MCF 10A (cell line): ENCODE measurements at regions not wholly inside any gene's neighbourhood (a gene's known extent, or its start where the extent isn't known, plus 50 kb on each side); places are given as distances from the start of the nearest gene placed in this dataset.

Experiments used
- BruUV-seq: library from RNA; stranded (reverse); fragments of 400-500 nt; replicated peaks from 2 replicates; lab custom pipeline; 2021; lab: Mats Ljungman, UMichigan
- CTCF ChIA-PET: fragments of 300-600 bp; sonication (Branson Sonifier 250); formaldehyde crosslinking; extraction: SDS; loops from one replicate; lab custom pipeline; 2021; ENCODE audit warnings: antibody characterized with exemption, inconsistent platforms; lab: Yijun Ruan, JAX
- POLR2A ChIA-PET: fragments of 300-600, 350-650 bp; sonication (Branson Sonifier 250); formaldehyde crosslinking; extraction: SDS; loops from one replicate; lab custom pipeline; 2020; ENCODE audit warnings: antibody characterized with exemption, inconsistent platforms; lab: Yijun Ruan, JAX
- DNase-seq: peaks from one replicate; pipeline ENCODE4 v3.0.0-alpha.2; 2018; ENCODE audit not compliant: unreplicated experiment
- H3K27ac Mint-ChIP-seq: one replicate; pipeline ENCODE4 v1.8.0; 2022; ENCODE audit warnings: mild to moderate bottlenecking, low read depth, mixed read lengths; ENCODE audit not compliant: unreplicated experiment
- H3K27me3 Mint-ChIP-seq: one replicate; pipeline ENCODE4 v1.8.0; 2022; ENCODE audit warnings: mixed read lengths; ENCODE audit not compliant: insufficient read depth, unreplicated experiment
- H3K36me3 Mint-ChIP-seq: one replicate; pipeline ENCODE4 v1.8.0; 2022; ENCODE audit warnings: mild to moderate bottlenecking, moderate library complexity, mixed read lengths; ENCODE audit not compliant: insufficient read depth, unreplicated experiment
- H3K4me1 Mint-ChIP-seq: one replicate; pipeline ENCODE4 v1.8.0; 2022; ENCODE audit warnings: mixed read lengths; ENCODE audit not compliant: insufficient read depth, unreplicated experiment
- H3K4me3 Mint-ChIP-seq: one replicate; pipeline ENCODE4 v1.8.0; 2022; ENCODE audit warnings: mild to moderate bottlenecking, moderate library complexity, mixed read lengths; ENCODE audit not compliant: unreplicated experiment
- H3K9me3 Mint-ChIP-seq: one replicate; pipeline ENCODE4 v1.8.0; 2022; ENCODE audit warnings: mixed read lengths; ENCODE audit not compliant: unreplicated experiment
- CTCF ChIP-seq: fragments of 200-600 bp; IDR thresholded peaks from one replicate; pipeline ENCODE4 v1.8.0; 2022; ENCODE audit warnings: antibody characterized with exemption, mild to moderate bottlenecking; ENCODE audit not compliant: unreplicated experiment
- intact Hi-C: fragments of 100-400 bp; cut with micrococcal nuclease; formaldehyde crosslinking; loops from 2 replicates; pipeline ENCODE4 v1.14.1; 2022

GRCh38 chr1:61539720-61540462, 185.1 kb downstream of the TM2D1 start:
- TF ChIP-seq CTCF, result no peak
- Mint-ChIP-seq H3K27me3 (no peaks in the 10 kb centered on the region), H3K4me1 (no peaks in the 10 kb centered on the region), H3K27ac (no peak overlapping the region), H3K36me3 (no peaks in the 10 kb centered on the region), H3K9me3 (peaks cover 10% of the 10 kb centered on the region), H3K4me3 (no peak overlapping the region)
- POLR2A ChIA-PET, result interaction anchor here (1.0 kb wide), 1 partner anchor 17 kb away, joined by 3 read pairs; no protein-coding TSS in a partner anchor
- no TSS peak for BruUV-seq
- no peak for DNase-seq
- CTCF ChIA-PET, result no interaction called here
- intact Hi-C loops, result no loop called here

DNA sequence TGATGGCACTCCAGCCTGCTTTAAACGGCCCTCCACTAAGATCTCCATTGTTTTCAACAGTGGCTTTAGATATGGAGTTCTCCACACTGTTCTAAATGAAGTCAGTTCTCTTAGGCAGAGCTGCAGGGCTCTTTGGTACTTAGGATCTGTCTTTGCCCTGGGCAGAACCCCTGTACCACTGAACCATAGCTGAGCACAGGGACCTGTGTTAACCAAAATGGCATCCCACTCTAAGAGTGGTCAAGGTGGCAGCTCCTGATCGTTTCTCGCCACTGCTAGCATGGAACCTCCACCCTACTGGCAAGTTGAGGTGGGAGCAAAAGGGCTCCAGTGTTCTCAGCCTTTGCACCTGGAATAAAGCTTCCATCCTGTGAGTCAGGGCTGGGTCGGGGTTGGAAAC, 186.7 kb downstream of the TM2D1 start:
- intact Hi-C loops, result no loop called here
- DNase-seq, result no peak
- ChIA-PET POLR2A (interaction anchor here (0.6 kb wide), 1 partner anchor 70 kb away, joined by 3 read pairs; no protein-coding TSS in a partner anchor), CTCF (interaction anchor here (0.6 to 1.0 kb wide), 4 partner anchors 10 to 349 kb away, joined by 3 to 4 read pairs (median 4); no protein-coding TSS in a partner anchor)
- Mint-ChIP-seq H3K4me1 (no peaks in the 10 kb centered on the region), H3K27me3 (no peaks in the 10 kb centered on the region), H3K36me3 (no peaks in the 10 kb centered on the region), H3K4me3 (no peak overlapping the region), H3K27ac (no peak overlapping the region), H3K9me3 (peaks cover 7% of the 10 kb centered on the region)
- no TSS peak for BruUV-seq
- no peak for TF ChIP-seq CTCF

DNA sequence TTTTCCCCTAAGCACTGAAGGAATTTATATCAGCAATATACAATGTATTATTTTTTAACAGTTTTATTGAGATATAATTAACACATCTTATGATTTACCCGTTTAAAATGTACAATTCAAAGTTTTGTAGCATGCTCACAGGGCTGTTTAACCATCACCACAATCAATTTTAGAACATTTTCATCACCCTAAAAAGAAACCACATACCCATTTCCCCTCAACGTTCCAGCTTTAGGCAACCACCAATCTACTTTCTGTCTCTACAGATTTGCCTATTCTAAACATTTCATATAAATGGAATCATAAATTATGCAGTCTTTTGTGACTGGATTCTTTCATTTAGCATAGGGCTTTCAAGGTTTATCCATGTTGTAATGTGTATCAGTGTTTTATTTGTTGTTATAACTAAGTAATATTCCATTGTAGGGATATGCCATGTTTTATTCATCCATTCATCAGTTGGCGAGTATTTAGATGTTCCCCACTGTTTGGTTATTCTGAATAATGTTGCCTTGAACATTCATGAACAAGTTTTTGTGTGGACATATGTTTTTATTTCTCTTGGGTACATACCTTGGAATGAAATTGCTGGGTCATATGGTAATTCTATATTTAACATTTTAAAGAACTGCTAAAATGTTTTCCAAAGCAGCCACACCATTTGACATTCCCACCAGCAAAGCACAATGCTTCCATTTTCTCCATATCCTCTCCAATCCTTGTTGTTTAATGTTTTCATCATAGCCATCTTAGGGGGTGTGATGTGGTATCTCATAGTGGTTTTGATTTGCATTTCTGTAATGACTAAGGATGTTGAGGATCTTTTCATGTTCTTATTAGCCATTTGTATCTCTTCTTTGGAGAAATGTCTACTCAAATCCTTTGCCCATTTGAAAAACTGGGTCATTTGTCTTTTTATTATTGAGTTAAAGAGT, 188.5 kb downstream of the TM2D1 start:
- H3K4me1 Mint-ChIP-seq, result no peaks in the 10 kb centered on the region
- H3K27ac Mint-ChIP-seq, result no peak overlapping the region
- POLR2A ChIA-PET, result no interaction called here
- no TSS peak for BruUV-seq
- no peaks in the 10 kb centered on the region for H3K9me3 Mint-ChIP-seq
- intact Hi-C loops, result no loop called here
- CTCF ChIA-PET, result interaction anchor here (0.5 kb wide), 1 partner anchor 34 kb away, joined by 3 read pairs; no protein-coding TSS in a partner anchor
- H3K4me3 Mint-ChIP-seq, result no peak overlapping the region
- DNase-seq, result no peak
- H3K36me3 Mint-ChIP-seq, result no peaks in the 10 kb centered on the region
- H3K27me3 Mint-ChIP-seq, result no peaks in the 10 kb centered on the region
- no peak for TF ChIP-seq CTCF

DNA sequence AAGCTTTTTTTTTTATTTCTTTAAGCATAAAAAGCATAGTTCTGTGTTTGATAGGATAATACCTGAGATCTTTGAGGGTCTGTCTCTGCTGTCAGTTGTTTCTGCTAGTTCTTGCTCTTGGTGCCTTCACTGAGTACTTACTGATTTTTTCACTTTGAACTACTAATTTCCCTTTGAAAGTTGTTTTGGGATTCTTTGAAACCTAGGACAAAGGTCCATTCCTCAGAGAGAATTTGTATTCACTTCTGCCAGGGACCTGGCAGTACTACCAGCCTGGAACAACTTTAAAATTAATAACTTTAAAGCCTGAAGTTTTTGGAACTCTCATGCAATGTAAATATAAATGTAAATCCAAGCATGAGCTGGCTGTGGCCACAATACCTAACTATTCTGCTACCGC, 190.1 kb downstream of the TM2D1 start:
- Mint-ChIP-seq H3K4me3 (no peak overlapping the region), H3K4me1 (no peaks in the 10 kb centered on the region), H3K36me3 (no peaks in the 10 kb centered on the region), H3K27ac (no peak overlapping the region), H3K9me3 (no peaks in the 10 kb centered on the region), H3K27me3 (no peaks in the 10 kb centered on the region)
- intact Hi-C loops, result no loop called here
- no TSS peak for BruUV-seq
- no peak for TF ChIP-seq CTCF
- POLR2A ChIA-PET, result interaction anchor here (0.5 to 0.7 kb wide), 3 partner anchors 11 to 403 kb away, joined by 3 to 6 read pairs (median 4); no protein-coding TSS in a partner anchor
- CTCF ChIA-PET, result interaction anchor here (0.6 to 0.8 kb wide), 5 partner anchors 13 to 1601 kb away, joined by 3 to 4 read pairs (median 3); no protein-coding TSS in a partner anchor
- no peak for DNase-seq
